ENCODE measurements at regions not wholly inside any gene's neighbourhood (a gene's known extent, or its start where the extent isn't known, plus 50 kb on each side); places are given as distances from the start of the nearest gene placed in this dataset.

DNA sequence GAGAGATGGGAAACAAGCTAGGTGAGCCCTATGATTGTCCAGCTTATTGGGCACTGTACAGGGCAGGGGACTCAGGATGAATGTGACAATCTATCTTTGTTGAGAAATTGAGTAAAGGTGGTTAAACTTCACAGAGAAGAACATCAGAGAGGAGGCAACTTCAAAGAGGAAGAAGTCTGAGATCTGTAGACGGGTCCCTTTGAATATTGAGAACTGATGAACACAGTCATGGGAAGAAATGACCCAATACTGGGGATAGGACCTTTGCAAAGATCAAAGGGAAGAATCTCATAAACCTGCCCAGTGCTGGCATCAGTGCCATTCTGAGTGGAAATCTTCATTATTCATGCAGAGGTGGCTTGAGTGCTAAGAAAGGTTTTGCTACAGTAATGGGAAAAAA lies 569.7 kb upstream of the KCNMB2 start (continued):
- TF ChIP-seq STAT6 (CRISPR knock-in tag; conservative IDR thresholded peaks at IDR 0.05; ENCODE audit: low read depth) (no peak), HMGA2 (CRISPR knock-in tag; IDR thresholded peaks at IDR 0.05) (no peak), ZBTB21 (CRISPR knock-in tag; IDR thresholded peaks at IDR 0.05; ENCODE audit: borderline replicate concordance) (no peak), NR1H2 (CRISPR knock-in tag; IDR thresholded peaks at IDR 0.05) (no peak), GRHL2 (CRISPR knock-in tag; IDR thresholded peaks at IDR 0.05; ENCODE audit: insufficient replicate concordance, severe bottlenecking) (no peak)

DNA sequence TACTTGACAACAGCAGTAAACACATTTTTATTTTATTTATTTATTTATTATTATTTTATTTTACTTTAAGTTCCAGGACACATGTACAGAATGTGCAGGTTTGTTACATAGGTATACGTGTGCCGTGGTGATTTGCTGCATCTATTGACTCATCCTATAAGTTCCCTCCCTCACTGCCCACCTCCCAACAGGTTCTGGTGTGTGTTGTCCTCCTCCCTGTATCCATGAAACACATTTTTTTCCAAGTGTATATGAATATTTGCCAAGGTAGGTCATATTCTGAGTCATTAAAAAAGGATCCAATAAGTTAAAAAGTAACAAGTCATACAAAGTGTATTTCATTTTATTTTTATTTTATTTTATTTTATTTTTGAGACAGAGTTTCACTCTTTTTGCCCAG lies 567.3 kb upstream of the KCNMB2 start:
- ATAC-seq = no peak

GRCh38 chr3:177973241-177973840 lies 562.9 kb upstream of the KCNMB2 start:
- Mint-ChIP-seq H3K27me3 (ENCODE audit: low read depth) (no peaks in the 10 kb centered on the region), H3K4me1 (no peaks in the 10 kb centered on the region), H3K4me3 (no peak overlapping the region), H3K9me3 (no peaks in the 10 kb centered on the region), H3K27ac (no peak overlapping the region), H3K36me3 (no peaks in the 10 kb centered on the region)
- TF ChIP-seq, protein P1, sequence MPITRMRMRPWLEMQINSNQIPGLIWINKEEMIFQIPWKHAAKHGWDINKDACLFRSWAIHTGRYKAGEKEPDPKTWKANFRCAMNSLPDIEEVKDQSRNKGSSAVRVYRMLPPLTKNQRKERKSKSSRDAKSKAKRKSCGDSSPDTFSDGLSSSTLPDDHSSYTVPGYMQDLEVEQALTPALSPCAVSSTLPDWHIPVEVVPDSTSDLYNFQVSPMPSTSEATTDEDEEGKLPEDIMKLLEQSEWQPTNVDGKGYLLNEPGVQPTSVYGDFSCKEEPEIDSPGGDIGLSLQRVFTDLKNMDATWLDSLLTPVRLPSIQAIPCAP (CRISPR knock-in tag; IDR thresholded peaks at IDR 0.05) = no peak
- TF ChIP-seq NFE2L1 (CRISPR knock-in tag; IDR thresholded peaks at IDR 0.05) (no peak), SP1 (CRISPR knock-in tag; conservative IDR thresholded peaks at IDR 0.05) (no peak), CREM (CRISPR knock-in tag; IDR thresholded peaks at IDR 0.05) (no peak), FOXP4 (CRISPR knock-in tag; IDR thresholded peaks at IDR 0.05) (no peak), ZNF121 (CRISPR knock-in tag; IDR thresholded peaks at IDR 0.05) (no peak), PRDM15 (CRISPR knock-in tag; IDR thresholded peaks at IDR 0.05) (no peak), TEAD1 (CRISPR knock-in tag; IDR thresholded peaks at IDR 0.05) (no peak)
- TF ChIP-seq, protein P2, sequence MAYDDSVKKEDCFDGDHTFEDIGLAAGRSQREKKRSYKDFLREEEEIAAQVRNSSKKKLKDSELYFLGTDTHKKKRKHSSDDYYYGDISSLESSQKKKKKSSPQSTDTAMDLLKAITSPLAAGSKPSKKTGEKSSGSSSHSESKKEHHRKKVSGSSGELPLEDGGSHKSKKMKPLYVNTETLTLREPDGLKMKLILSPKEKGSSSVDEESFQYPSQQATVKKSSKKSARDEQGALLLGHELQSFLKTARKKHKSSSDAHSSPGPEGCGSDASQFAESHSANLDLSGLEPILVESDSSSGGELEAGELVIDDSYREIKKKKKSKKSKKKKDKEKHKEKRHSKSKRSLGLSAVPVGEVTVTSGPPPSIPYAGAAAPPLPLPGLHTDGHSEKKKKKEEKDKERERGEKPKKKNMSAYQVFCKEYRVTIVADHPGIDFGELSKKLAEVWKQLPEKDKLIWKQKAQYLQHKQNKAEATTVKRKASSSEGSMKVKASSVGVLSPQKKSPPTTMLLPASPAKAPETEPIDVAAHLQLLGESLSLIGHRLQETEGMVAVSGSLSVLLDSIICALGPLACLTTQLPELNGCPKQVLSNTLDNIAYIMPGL (CRISPR knock-in tag; IDR thresholded peaks at IDR 0.05) = no peak
- ATAC-seq (no peak), DNase-seq (ENCODE audit: low spot score) (no peak)
- POLR2A ChIA-PET = no interaction called here
- CTCF ChIA-PET = no interaction called here

More for the DNA sequence above, 567.3 kb upstream of the KCNMB2 start:
- Mint-ChIP-seq H3K36me3 (no peaks in the 10 kb centered on the region), H3K4me3 (no peak overlapping the region), H3K27ac (no peak overlapping the region), H3K4me1 (no peaks in the 10 kb centered on the region), H3K9me3 (no peaks in the 10 kb centered on the region), H3K27me3 (ENCODE audit: low read depth) (no peaks in the 10 kb centered on the region)
- ChIA-PET POLR2A (no interaction called here), CTCF (no interaction called here)
- DNase-seq (ENCODE audit: low spot score) = no peak
- TF ChIP-seq ZNF219 (CRISPR knock-in tag; IDR thresholded peaks at IDR 0.05; ENCODE audit: borderline replicate concordance) (no peak), ZNF423 (CRISPR knock-in tag; IDR thresholded peaks at IDR 0.05) (no peak), CBFB (CRISPR knock-in tag; IDR thresholded peaks at IDR 0.05; ENCODE audit: low read depth) (no peak), HMGA2 (CRISPR knock-in tag; IDR thresholded peaks at IDR 0.05) (0 out of 2 replicates have a peak, but pooled peaks have one; percentile 9), TEAD1 (CRISPR knock-in tag; IDR thresholded peaks at IDR 0.05) (no peak), MLX (CRISPR knock-in tag; IDR thresholded peaks at IDR 0.05) (no peak), ESRRA (CRISPR knock-in tag; IDR thresholded peaks at IDR 0.05; ENCODE audit: borderline replicate concordance) (no peak)
- TF ChIP-seq, protein P3, sequence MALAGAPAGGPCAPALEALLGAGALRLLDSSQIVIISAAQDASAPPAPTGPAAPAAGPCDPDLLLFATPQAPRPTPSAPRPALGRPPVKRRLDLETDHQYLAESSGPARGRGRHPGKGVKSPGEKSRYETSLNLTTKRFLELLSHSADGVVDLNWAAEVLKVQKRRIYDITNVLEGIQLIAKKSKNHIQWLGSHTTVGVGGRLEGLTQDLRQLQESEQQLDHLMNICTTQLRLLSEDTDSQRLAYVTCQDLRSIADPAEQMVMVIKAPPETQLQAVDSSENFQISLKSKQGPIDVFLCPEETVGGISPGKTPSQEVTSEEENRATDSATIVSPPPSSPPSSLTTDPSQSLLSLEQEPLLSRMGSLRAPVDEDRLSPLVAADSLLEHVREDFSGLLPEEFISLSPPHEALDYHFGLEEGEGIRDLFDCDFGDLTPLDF (CRISPR knock-in tag; IDR thresholded peaks at IDR 0.05) = no peak
